WTC11 (cell line): ENCODE measurements at regions not wholly inside any gene's neighbourhood (a gene's known extent, or its start where the extent isn't known, plus 50 kb on each side); places are given as distances from the start of the nearest gene placed in this dataset.

Source experiments
- ATAC-seq: fragments of 200-7000 bp; cut with Tn5 transposase; 2 replicates; pipeline ENCODE4 v1.10.0; 2021; ENCODE audit warnings: mild to moderate bottlenecking, moderate library complexity
- CTCF ChIA-PET: fragments of 300-600 bp; sonication (Branson Sonifier 250); formaldehyde crosslinking; loops from one replicate; lab custom pipeline; 2021; ENCODE audit warnings: antibody characterized with exemption; lab: Charles Lee
- POLR2A ChIA-PET: fragments of 350-600 bp; sonication (Branson Sonifier 250); formaldehyde crosslinking; loops from one replicate; lab custom pipeline; 2021; ENCODE audit warnings: antibody characterized with exemption; lab: Charles Lee
- DNase-seq: peaks from one replicate; pipeline ENCODE4 v3.0.0; 2021; ENCODE audit warnings: low spot score
- H3K27ac Mint-ChIP-seq: 2 replicates; pipeline ENCODE4 v1.8.0; 2021; ENCODE audit warnings: mixed read lengths
- H3K27me3 Mint-ChIP-seq: 2 replicates; pipeline ENCODE4 v1.8.0; 2021; ENCODE audit warnings: low read depth, mild to moderate bottlenecking, moderate library complexity, mixed read lengths
- H3K36me3 Mint-ChIP-seq: 2 replicates; pipeline ENCODE4 v1.8.0; 2021; ENCODE audit warnings: mixed read lengths
- H3K4me1 Mint-ChIP-seq: 2 replicates; pipeline ENCODE4 v1.8.0; 2022; ENCODE audit warnings: mixed read lengths
- H3K4me3 Mint-ChIP-seq: 2 replicates; pipeline ENCODE4 v1.8.0; 2021; ENCODE audit warnings: mild to moderate bottlenecking, moderate library complexity, mixed read lengths
- H3K9me3 Mint-ChIP-seq: 2 replicates; pipeline ENCODE4 v1.8.0; 2021; ENCODE audit warnings: mixed read lengths
- ARID4B ChIP-seq: sonication (generic); formaldehyde crosslinking; IDR thresholded peaks from 2 replicates; pipeline ENCODE4 v1.8.0; 2023; ENCODE audit warnings: missing genetic modification reagents, mild to moderate bottlenecking, borderline replicate concordance
- ATF6 ChIP-seq: sonication (generic); formaldehyde crosslinking; IDR thresholded peaks from 2 replicates; pipeline ENCODE4 v1.8.1; 2023; ENCODE audit warnings: mild to moderate bottlenecking, missing genetic modification reagents
- CREM ChIP-seq: sonication (generic); formaldehyde crosslinking; IDR thresholded peaks from 2 replicates; pipeline ENCODE4 v1.8.1; 2022; ENCODE audit warnings: mild to moderate bottlenecking, missing genetic modification reagents, moderate library complexity
- CTCF ChIP-seq: fragments of 200-600 bp; IDR thresholded peaks from 2 replicates; pipeline ENCODE4 v1.8.0; 2022; ENCODE audit warnings: antibody characterized with exemption
- ERG ChIP-seq: fragments of 250-450 bp; sonication (Bioruptor Pico); IDR thresholded peaks from 2 replicates; pipeline ENCODE4 v1.8.0; 2021; ENCODE audit warnings: mild to moderate bottlenecking
- GABPB1 ChIP-seq: sonication (generic); formaldehyde crosslinking; IDR thresholded peaks from 2 replicates; pipeline ENCODE4 v1.8.1; 2023; ENCODE audit warnings: mild to moderate bottlenecking, missing genetic modification reagents
- HMGXB4 ChIP-seq: sonication (generic); formaldehyde crosslinking; IDR thresholded peaks from 2 replicates; pipeline ENCODE4 v1.8.1; 2023; ENCODE audit warnings: mild to moderate bottlenecking, moderate library complexity, missing genetic modification reagents
- STAT6 ChIP-seq: sonication (generic); formaldehyde crosslinking; conservative IDR thresholded peaks from 2 replicates; pipeline ENCODE4 v1.8.1; 2023; ENCODE audit warnings: mild to moderate bottlenecking, low read depth, missing genetic modification reagents, moderate library complexity
- ZNF138 ChIP-seq: sonication (generic); formaldehyde crosslinking; conservative IDR thresholded peaks from 2 replicates; pipeline ENCODE4 v1.8.1; 2022; ENCODE audit warnings: mild to moderate bottlenecking, moderate library complexity, missing genetic modification reagents
- ZNF219 ChIP-seq: sonication (generic); formaldehyde crosslinking; IDR thresholded peaks from 2 replicates; pipeline ENCODE4 v1.8.0; 2023; ENCODE audit warnings: missing genetic modification reagents, mild to moderate bottlenecking, borderline replicate concordance
- ZNF232 ChIP-seq: sonication (generic); formaldehyde crosslinking; IDR thresholded peaks from 2 replicates; pipeline ENCODE4 v1.8.0; 2022; ENCODE audit warnings: mild to moderate bottlenecking, missing genetic modification reagents
- ZNF317 ChIP-seq: sonication (generic); formaldehyde crosslinking; IDR thresholded peaks from 2 replicates; pipeline ENCODE4 v1.8.1; 2023; ENCODE audit warnings: low read depth, mild to moderate bottlenecking, moderate library complexity, missing genetic modification reagents, borderline replicate concordance

- TF ChIP-seq ERG (no peak), STAT6 (CRISPR knock-in tag) (no peak), CREM (CRISPR knock-in tag) (no peak), ZNF219 (CRISPR knock-in tag) (no peak)
- DNase-seq (no peak), ATAC-seq (no peak)
- no peak overlapping the region for H3K27ac Mint-ChIP-seq
- H3K4me1 Mint-ChIP-seq = peaks cover 3% of the 10 kb centered on the region; the same call in 1 of the 2 replicates
- ChIA-PET CTCF (no interaction called here), POLR2A (no interaction called here)
- peaks cover 13% of the 10 kb centered on the region for H3K36me3 Mint-ChIP-seq
- no peak overlapping the region for H3K4me3 Mint-ChIP-seq
- peaks cover 35% of the 10 kb centered on the region for H3K9me3 Mint-ChIP-seq
- no peaks in the 10 kb centered on the region; the same call in 1 of the 2 replicates for H3K27me3 Mint-ChIP-seq
These were observed 623.8 kb upstream of the LCORL start for GRCh38 chr4:18645351-18645750.

- no peak for TF ChIP-seq HMGXB4
- no peak for TF ChIP-seq ARID4B (CRISPR knock-in tag)
- TF ChIP-seq GABPB1 (CRISPR knock-in tag) = no peak
- TF ChIP-seq ATF6 (CRISPR knock-in tag) = no peak
- TF ChIP-seq, all 79 proteins: peak for 0
- Mint-ChIP-seq H3K27me3 (no peaks in the 10 kb centered on the region), H3K4me3 (no peak overlapping the region), H3K4me1 (peaks cover 15% of the 10 kb centered on the region), H3K36me3 (no peaks in the 10 kb centered on the region), H3K27ac (no peak overlapping the region), H3K9me3 (0 out of 2 replicates have a peak, but pooled peaks cover 3% of the 10 kb centered on the region)
- DNase-seq (no peak), ATAC-seq (no peak)
- ChIA-PET CTCF (no interaction called here), POLR2A (no interaction called here)
These were observed 619.8 kb upstream of the LCORL start for GRCh38 chr4:18641334-18641733.

GRCh38 chr4:18638031-18638430 is 616.5 kb upstream of the LCORL start:
- no peak overlapping the region for H3K4me3 Mint-ChIP-seq
- DNase-seq (no peak), ATAC-seq (no peak)
- ChIA-PET POLR2A (no interaction called here), CTCF (no interaction called here)
- H3K36me3 Mint-ChIP-seq = no peaks in the 10 kb centered on the region
- H3K27ac Mint-ChIP-seq = no peak overlapping the region
- TF ChIP-seq ZNF317 (no peak), CREM (CRISPR knock-in tag) (no peak), ZNF138 (CRISPR knock-in tag) (no peak), CTCF (no peak), ZNF232 (no peak)
- H3K4me1 Mint-ChIP-seq = peaks cover 17% of the 10 kb centered on the region
- no peaks in the 10 kb centered on the region; the same call in 1 of the 2 replicates for H3K27me3 Mint-ChIP-seq
- peaks cover 9% of the 10 kb centered on the region; the same call in 1 of the 2 replicates for H3K9me3 Mint-ChIP-seq
